ENCODE measurements at regions not wholly inside any gene's neighbourhood (a gene's known extent, or its start where the extent isn't known, plus 50 kb on each side); places are given as distances from the start of the nearest gene placed in this dataset.

DNA sequence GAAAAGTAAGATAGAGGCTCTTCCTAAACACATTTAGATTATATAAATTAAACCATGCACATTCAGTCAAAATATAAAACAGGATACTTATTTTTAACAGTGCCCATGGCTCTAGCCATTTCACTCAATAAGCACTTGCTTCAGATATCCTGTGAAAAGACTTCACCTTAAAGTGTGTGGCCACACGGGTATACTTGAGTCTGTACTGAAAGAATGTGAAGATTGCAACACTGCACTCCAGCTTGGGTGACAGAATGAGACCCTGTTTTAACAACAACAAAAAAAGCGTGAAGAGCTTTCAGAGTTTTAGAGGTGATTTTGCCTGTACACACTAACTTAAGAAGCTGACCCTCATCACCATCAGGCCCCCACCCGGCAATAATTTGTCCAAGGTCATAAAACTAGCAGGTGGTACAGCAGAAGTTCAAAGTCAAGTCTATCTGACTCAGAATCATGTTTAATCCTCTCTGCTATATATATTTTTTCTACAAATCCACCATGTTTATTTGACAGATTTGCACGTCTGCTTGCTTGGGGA lies 203.5 kb upstream of the GUCY1A2 start:
- no peak for DNase-seq

DNA sequence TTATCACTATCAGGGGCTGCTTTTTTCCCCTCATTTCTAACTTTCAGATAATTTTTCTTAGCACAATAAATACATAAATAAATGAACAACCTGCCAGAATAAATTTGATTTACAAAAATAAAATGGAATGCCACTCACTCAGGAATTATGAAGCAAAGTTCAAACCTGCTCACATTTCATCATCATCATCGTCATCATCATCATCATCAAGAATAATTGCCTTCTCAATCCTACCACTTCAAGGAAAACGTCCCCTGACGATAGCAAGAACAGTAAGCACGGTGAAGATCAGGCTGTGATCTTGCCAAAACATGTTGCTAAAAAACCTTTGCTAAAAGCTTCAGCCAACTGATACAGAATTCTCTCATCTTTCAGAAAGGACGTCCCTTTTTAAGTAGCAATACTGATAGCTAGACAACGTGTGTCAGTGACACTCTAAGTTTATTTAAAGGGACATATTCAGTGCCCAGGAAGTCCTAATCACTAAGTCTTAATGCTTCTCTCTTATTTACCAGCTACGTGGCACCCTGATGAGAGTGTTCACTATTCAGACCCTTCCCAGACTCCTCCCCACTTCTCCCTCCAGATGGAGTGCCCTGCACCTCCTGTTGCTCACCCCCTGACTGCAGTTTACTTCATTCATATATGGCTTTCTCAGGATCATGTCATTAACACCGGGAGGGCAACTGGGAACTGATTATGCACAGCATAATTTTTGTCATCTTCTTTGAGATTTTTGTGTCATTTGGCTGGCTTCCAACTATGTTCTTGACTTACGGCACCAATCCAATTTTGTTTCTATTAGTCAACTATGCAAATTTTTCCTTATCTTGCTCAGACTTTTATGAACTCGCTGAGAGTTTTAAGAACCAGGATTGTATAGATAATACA lies 200.1 kb upstream of the GUCY1A2 start:
- no peak for DNase-seq

DNA sequence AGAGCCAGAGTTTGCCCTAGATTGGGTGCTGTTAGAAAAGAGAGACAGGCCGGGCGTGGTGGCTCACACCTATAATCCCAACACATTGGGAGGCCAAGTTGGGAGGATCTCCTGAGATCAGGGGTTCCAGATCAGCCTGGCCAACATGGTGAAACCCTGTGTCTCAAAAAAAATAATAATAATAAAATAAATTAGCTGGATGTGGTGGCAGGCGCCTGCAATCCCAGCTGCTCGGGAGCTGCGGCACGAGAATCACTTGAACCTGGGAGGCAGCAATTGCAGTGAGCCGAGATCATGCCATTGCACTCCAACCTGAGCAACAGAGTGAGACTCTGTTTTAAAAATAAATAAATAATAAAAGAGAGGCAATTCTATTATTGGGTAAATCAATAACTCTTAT lies 199.2 kb upstream of the GUCY1A2 start:
- DNase-seq: no peak

DNA sequence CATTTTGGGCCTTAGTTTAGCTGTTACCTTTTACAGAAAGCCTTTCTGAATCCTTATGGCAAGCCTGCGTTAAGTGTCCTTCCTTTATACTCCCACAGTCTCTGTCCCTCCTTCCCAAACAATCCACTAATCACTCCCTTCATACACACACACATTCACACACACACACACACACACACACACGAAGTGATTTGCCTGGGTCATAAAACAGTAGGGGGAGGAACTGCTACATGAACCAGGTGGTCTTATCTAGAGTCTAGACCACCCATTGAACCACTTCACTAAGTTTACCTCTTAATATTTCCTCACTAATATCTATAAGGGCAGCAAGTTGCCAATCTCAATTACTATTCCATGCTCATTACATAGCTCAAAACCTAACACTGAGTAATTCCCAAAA lies 196.7 kb upstream of the GUCY1A2 start:
- DNase-seq: no peak

DNA sequence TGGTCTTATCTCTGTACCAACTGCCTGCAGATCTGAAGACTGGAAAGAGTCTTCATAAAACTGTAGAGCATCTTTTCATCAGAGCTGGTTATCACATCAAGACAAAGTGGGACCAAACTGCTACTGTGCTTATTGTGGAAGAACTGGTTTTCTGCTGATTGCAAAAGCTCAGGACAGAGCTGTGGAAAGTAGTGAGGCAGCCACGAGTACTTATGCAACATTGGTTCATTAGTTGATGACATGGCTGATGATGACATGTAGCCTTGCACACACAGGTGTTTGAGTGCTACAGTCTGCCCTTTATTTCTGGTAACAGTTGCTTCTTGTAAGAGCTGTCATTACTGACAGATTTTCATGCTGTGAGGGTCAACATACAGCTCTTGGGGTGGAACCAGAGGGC lies 185.4 kb upstream of the GUCY1A2 start:
- no peak for DNase-seq

DNA sequence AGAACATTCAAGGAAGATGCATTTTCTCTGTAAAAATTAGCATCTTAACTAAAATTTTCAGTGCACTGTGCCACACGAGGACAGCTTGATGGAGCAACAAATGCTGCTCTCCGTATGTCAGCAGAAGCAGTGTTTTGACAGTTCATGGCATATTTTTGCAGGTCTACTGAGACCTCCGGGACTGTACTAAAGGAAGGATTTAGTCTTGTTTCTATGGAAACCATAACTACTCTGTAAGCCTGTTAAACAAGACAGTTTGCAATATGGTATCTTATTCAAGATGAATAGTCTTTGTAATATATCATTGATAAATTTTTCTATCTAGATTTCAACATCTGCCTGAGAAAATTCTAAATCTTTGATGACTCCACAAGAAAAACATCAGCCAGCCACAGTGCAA lies 184.0 kb upstream of the GUCY1A2 start:
- DNase-seq: peak in 5 of 58 donors; percentile 1 to 17 (median 3)

DNA sequence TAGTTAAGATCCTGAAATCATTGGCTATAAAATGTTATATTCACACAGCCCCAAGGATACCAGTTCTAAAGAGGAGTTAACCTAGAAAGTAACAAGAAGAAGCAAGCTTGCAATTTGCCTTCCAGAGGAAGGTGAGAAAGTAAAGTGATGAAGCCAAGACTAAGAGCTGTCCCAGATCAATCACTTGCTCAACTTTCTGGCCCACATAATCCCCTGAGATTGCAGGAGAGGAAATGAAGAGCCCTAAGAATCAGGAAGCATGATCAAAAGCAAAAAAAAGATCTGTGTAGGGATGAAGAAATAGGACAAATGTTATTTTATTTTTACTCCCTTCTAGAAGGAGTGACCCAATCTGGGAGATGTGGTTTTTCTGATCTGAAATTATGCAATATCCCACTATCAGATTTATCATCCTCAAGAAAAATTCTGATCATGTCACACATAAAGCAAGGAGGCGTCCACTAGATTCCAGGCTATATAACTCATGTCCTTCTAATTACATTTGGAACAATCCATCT lies 180.3 kb upstream of the GUCY1A2 start:
- no peak for DNase-seq

DNA sequence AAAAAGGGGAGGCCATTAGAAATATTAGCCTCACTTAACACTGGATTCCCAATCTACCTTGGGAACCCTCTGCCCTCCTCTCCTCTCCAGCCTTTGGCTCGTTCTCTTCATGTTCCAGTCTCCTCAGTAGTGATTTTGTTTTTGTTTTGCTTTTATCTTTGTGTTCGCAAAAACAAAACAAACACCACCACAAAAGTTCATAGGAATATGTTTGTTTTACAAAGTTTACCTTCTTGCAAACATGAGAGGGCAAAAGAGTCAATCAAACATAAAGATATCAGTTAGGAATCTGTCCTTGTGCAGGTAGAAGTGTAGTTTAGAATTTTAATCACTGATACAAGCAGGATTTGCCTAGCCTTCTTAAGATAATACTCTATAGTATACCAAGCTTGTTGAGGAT lies 179.7 kb upstream of the GUCY1A2 start:
- no peak for DNase-seq

DNA sequence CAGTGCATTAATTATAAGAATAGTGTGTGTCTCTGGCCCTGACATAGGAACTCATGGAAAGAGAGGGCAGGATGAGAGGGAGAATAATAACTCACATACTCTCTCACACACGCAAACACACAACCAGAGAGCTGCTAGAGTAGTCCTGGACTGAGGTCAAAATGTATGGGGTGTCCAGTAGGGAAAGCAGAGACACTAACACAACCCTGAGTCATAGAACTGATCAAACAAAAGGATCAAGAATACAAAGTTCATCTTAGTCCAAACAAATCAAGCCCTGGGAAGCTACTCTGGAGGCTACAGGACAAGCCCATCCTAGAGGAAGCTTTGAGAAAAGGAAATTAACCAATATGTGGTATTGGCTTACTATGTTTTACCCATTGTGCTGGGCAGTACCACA lies 178.5 kb upstream of the GUCY1A2 start:
- no peak for DNase-seq

DNA sequence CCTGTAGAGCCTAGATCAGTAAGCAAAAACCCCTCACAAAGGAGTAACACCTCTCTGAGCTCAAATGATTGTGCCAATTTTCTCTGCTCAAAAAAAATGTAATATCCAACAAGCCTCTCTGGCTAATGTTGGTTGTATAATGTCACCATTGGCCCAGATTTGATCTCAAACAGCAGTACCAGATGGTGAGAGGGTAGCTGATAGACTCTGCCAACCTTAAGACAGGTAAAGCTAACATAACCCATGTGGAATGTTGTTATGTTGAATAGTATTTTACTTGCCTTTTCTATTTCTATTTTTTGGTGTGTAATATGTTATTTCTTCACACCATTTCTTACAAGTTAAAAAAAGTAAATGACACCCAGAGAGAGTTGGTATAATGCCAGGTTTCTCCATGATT lies 166.7 kb upstream of the GUCY1A2 start:
- DNase-seq: no peak

DNA sequence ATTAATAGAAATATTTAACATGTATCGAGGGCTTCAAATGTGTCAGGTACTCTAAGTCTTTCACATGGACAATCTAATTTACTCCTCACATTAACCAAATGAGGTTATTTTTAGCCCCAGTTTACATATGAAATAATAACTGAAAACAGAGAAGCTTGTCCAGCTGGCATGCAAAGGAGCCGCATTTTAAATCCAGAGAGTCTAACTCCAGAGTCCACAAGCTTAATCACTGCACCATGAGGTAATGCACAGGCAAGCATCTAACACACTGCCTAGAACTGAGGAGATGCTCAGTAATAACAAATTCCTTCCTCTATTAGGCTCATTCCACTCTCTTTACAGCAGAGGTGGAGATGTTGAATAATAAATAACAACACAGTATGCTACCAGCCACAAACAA lies 165.7 kb upstream of the GUCY1A2 start:
- no peak for DNase-seq

DNA sequence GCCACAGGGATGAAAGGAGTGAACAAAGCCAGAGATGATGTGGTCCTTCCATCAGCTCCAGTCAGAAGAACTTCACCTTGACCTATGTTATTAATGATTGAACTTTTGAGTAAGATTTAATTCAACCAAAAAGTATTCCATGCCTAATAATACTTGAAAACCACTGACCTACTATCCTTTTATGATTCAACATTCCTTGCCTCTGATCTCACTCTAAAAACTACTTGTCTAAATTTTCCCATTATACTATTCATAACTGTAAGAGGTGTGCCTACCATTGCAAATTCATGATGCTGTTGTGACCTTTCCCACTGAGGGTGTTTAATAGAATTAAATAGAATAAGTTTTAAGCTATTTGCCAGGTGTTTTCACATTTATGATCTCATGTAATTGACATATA lies 164.7 kb upstream of the GUCY1A2 start:
- no peak for DNase-seq

DNA sequence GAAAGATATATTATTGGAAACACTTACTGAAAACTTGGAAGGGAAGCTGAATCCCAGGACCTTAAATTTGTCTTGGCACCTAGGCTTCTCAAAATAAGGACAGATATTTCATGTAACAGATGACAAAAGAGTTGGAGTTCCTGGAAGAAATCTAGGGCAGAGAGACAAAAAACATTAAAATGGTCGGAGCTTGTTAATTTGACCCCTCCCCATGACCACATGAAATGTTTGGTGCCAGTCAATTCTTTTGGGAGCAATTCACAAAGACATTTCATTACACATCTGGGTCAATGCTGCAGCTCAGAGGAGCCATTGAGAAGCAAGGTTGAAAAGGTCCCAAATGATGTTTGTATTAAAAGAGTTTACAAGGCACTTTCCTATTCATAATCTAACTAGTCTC lies 162.0 kb upstream of the GUCY1A2 start:
- DNase-seq: no peak

DNA sequence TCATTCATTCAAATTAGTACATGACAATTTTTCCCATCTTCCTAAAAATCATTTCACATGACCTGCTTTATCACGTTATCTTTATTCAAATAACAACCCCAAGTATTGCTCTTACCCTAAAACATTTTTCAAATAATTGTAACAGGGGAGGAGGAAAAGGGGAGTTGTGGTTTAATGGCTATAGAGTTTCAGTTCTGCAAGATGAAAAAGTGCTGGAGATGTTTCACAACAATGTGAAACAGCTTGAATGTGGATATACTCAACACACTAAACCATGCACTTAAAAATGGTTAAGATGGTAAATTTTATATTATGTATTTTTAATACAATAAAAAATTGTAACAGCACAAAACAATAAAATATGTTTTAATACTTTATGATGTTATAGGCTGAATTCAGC lies 161.6 kb upstream of the GUCY1A2 start:
- DNase-seq: no peak

DNA sequence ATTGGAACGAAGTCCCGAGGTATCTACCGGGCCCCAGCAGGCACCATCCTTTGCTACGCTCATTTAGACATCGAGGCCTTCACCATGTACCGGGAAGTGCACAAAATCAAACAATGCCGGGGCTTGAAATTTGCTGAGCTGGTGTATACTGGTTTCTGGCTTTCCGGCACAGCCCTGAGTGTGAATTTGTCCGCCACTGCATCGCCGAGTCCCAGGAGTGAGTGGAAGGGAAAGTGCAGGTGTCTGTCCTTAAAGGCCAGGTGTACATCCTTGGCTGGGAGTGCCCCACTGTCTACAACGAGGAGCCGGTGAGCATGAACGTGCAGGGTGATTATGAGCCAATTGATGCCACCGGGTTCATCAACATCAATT lies 158.8 kb upstream of the GUCY1A2 start:
- DNase-seq: no peak

DNA sequence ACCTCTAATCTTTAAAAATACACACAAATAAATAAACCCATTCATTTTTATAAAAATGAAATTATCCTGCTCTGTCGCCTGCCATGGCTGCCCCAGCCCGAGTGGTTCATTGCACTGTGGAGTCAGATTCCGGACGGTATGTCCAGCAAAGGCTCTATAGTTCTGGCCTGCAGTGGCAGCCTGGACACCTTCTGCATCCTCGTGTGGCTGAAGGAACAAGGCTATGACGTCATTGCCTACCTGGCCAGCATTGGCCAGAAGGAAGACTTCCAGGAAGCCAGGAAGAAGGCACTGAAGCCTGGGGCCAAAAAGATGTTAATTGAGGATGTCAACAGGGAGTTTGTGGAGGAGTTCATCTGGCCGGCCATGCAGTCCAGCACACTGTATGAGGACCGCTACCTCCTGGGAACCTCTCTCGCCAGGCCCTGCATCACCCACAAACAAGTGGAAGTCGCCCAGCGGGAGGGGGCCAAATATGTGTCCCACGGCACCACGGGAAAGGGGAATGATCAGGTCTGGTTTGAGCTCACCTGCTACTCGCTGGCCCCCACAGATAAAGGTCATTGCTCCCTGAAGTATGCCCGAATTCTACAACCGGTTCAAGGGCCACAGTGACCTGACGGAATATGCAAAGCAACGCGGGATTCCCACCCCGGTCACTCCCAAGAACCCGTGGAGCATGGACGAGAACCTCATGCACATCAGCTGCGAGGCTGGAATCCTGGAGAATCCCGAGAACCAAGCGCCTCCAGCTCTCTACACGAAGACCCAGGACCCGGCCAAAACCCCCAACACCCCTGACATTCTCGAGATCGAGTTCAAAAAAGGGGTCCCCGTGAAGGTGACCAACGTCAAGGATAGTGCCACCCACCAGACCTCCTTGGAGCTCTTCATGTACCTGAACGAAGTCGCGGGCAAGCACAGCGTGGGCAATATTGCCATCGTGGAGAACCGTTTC lies 158.2 kb upstream of the GUCY1A2 start:
- no peak for DNase-seq

DNA sequence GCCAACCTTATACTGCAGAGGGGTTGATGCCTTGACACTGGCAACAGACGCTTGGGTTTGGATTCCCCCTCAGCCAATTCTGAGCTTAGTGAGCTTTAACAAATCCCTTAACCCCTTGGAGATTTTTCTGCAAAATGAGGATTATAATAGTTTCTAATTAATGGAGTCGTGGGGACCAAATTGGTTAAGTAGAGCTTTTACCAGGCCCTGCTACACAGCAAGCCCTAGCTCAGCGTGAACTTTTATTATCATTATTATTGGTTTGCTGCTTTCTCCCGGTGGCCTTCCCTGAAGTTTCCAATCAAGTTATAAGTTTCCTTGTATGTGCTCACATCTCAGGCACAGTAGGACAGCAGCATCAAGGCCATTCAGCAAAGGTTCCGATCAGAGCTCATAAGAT lies 156.6 kb upstream of the GUCY1A2 start:
- no peak for DNase-seq

DNA sequence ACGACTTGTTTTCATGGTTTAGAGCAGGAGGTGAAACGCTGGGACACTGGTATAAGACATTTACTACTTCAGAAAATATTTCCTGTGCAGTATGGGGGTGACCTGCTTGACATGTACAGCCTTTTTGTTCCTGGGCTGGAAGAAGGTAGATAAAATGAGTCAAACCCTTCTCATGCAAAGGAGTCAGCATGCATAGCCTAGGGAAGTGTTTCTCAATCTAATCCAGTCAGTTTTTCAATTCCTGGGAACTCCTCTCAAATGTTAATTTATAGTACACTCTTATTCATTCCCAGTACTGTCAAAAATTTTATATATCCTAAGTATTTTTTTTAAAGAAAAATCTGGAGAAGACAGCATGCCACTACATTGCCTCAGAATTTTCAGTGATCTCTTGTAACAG lies 154.7 kb upstream of the GUCY1A2 start:
- DNase-seq: no peak

DNA sequence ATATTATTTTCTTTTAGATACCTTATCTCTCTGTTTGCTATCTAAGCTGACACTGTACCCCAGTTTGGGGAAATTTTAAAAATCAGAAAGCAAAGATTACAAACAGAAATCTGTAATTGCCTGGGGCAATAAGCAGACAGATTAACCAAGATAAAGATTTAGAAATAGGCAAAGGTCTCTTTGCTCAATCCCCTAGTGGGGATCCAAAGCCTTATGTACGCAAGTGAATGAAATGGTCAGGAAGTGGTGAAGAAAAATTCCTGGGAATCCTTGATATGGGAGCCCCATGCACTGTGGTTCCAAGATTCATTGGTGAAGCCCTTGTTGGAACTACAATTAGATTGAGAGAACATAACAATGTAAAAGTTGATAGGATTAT lies 139.5 kb upstream of the GUCY1A2 start:
- no peak for DNase-seq

DNA sequence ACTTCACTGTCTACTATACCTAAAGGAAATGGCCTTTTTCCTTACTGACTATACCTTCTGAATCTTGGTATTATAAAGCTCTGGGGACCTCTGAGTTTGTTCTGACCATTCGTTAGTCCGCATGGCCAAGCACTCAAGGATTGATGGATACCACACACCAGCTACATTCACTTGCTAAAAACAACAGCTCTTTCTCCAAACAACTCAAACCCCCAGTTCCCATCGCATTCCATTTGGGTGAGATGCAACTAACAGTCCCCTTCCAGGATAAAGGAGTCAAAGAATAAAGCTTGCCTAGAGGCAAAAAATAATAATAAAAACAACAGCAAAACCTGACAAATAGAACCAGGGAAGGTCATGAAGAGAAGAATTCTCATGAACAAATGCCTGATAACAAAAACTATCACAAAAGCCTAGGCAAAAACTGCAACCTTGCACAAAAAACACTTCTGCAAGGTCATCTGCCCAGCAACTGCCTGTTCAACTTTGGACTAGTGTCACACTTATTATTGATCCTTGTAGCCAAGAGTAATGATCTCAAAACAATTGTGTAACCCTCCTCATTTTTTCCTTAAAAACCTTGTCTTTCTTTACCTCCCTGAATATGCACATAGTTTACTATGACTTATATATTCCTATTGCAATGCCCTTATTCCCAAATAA lies 139.0 kb upstream of the GUCY1A2 start:
- no peak for DNase-seq

DNA sequence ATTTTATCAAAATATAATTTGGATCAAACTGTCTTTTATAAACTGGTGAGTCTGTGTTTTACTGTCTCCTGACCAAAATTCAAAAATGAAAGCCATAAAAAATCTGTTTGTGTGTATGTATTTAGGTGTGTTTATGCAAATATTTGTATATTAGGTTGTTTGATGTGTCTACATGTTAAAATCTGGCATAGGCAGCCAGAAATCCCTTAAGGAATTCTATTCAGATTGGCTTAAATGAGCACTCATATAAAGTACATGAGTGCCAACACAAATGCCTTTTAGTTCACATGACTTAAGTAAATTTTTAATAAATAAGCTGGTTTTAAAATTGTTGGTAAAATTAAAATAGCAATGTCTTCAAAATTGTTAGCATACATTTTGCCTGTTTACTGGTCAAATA lies 133.3 kb upstream of the GUCY1A2 start:
- DNase-seq: no peak

DNA sequence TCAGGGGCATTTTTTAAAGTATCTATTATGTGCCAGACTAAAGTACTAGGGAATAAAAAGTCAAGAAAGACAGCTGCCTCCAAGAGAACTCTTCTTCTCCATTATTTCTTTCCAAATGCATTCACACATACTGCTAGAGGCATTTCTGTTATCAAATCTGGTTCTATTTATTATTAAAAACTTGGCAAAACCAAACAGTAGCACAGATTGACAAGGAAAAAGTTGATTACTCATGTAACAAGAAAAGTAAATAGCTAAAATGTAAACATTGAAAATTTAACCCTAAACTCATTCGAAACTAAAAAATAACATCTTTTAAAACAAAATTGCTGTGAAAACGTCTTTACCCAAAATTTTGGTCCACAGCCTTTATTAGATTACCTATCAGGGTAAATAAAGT lies 132.9 kb upstream of the GUCY1A2 start:
- no peak for DNase-seq
